ENCODE measurements at regions not wholly inside any gene's neighbourhood (a gene's known extent, or its start where the extent isn't known, plus 50 kb on each side); places are given as distances from the start of the nearest gene placed in this dataset.

DNA sequence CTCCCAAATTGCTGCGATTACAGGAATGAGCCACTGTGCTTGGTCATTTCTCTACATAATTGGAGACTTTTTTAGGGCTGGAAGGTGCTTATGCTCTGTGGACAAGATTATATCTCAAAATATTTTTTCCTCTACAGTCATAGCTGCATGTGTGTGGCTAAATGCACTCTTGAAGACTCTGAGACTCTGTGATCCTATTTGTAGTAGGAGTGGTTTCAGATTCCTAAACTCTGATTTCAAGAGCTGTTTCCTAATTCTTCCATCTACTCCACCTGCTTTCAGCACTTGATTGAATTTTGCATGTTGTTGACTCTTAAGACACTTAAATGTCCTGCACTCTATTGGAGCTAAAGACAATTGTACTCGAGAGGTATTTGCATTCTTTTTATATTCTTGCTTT is 78.0 kb downstream of the KLF5 start:
- TF ChIP-seq FOXP2 (optimal IDR thresholded peaks at IDR 0.05; ENCODE audit: borderline replicate concordance, extremely low read depth, extremely low read length, insufficient read depth) (no peak), TAF1 (IDR thresholded peaks at IDR 0.05; ENCODE audit: borderline replicate concordance, insufficient read depth, low read length) (no peak), SIN3A (IDR thresholded peaks at IDR 0.05; ENCODE audit: borderline replicate concordance, insufficient read depth, low read length) (no peak)
- TF ChIP-seq, protein P1, sequence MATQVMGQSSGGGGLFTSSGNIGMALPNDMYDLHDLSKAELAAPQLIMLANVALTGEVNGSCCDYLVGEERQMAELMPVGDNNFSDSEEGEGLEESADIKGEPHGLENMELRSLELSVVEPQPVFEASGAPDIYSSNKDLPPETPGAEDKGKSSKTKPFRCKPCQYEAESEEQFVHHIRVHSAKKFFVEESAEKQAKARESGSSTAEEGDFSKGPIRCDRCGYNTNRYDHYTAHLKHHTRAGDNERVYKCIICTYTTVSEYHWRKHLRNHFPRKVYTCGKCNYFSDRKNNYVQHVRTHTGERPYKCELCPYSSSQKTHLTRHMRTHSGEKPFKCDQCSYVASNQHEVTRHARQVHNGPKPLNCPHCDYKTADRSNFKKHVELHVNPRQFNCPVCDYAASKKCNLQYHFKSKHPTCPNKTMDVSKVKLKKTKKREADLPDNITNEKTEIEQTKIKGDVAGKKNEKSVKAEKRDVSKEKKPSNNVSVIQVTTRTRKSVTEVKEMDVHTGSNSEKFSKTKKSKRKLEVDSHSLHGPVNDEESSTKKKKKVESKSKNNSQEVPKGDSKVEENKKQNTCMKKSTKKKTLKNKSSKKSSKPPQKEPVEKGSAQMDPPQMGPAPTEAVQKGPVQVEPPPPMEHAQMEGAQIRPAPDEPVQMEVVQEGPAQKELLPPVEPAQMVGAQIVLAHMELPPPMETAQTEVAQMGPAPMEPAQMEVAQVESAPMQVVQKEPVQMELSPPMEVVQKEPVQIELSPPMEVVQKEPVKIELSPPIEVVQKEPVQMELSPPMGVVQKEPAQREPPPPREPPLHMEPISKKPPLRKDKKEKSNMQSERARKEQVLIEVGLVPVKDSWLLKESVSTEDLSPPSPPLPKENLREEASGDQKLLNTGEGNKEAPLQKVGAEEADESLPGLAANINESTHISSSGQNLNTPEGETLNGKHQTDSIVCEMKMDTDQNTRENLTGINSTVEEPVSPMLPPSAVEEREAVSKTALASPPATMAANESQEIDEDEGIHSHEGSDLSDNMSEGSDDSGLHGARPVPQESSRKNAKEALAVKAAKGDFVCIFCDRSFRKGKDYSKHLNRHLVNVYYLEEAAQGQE (IDR thresholded peaks at IDR 0.05; ENCODE audit: insufficient read depth in 1 of 2, low read depth in 2 of 2, low read length in 2 of 2): no peak

DNA sequence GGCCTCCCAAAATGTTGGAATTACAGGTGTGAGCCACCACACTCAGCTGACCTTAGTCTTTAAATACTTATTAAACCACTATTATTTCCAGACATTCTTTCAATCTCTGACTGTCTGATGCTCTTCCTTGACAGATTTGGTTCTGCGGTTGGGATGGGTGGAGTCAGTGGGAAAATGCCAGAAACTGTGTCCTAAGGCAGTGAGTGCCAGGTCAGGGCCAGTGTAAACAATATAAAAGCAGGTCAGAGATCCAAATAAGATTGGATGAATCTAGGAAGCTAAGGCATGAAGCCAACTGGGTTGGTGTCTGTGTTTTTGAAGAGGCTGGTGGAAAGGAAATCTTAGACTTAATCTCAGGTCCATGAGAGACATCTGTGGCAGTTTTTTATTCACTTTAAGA is 74.7 kb downstream of the KLF5 start:
- TF ChIP-seq SIN3A (IDR thresholded peaks at IDR 0.05; ENCODE audit: borderline replicate concordance, insufficient read depth, low read length): no peak

DNA sequence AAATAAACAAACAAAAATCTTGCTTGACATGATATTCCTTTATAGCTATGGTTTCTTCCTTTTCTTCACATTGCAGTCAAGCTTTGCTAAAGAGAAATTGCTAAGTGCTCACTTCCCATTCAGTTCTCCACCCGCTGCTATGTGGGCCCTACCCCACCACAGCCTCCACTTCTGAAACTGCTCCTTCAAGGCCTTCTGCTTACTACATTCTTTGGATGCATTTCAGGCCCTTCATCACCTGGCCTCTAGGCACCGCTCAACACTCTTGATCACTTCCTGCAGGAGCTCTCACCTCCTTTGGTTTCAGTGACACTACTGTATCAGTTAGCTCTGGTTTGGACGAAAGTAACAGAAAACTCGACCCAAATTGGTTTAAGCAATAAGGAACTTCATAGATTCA is 72.4 kb downstream of the KLF5 start:
- TF ChIP-seq POLR2AphosphoS5 (IDR thresholded peaks at IDR 0.05; ENCODE audit: low read depth, low read length): no peak
- TF ChIP-seq SIN3A (IDR thresholded peaks at IDR 0.05; ENCODE audit: borderline replicate concordance, insufficient read depth, low read length): no peak
- no peak for TF ChIP-seq TAF1 (IDR thresholded peaks at IDR 0.05; ENCODE audit: borderline replicate concordance, insufficient read depth, low read length)
- no peak for TF ChIP-seq FOXP2 (optimal IDR thresholded peaks at IDR 0.05; ENCODE audit: borderline replicate concordance, extremely low read depth, extremely low read length, insufficient read depth)
- TF ChIP-seq, protein P1 (IDR thresholded peaks at IDR 0.05; ENCODE audit: insufficient read depth in 1 of 2, low read depth in 2 of 2, low read length in 2 of 2): no peak

DNA sequence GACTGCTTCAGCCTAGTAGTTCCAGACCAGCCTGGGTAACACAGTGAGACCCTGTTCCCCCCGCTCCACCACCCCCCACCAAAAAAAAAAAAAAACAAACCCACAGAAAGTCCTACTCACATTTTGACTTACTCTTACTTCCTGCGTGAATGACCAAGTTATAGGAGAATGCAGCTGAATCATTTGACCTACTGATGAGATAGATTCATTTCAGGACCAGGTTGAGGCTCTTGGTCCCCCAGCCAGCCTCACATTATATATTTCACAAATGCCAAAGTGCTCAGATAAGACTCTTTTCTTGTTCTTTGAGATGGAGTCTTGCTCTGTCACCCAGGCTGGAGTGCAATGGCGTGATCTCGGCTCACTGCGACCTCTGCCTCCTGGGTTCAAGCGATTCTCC is 70.2 kb downstream of the KLF5 start:
- TF ChIP-seq FOXP2 (optimal IDR thresholded peaks at IDR 0.05; ENCODE audit: borderline replicate concordance, extremely low read depth, extremely low read length, insufficient read depth): no peak

Data from PFSK-1 (cell line).